HUES6 (cell line): ENCODE measurements at regions not wholly inside any gene's neighbourhood (a gene's known extent, or its start where the extent isn't known, plus 50 kb on each side); places are given as distances from the start of the nearest gene placed in this dataset.

Source experiments
- H3K27ac ChIP-seq: 2 replicates; pipeline ENCODE4 v1.7.0; 2013; ENCODE audit warnings: low read depth, mild to moderate bottlenecking, low read length, inconsistent platforms
- H3K27me3 ChIP-seq: 2 replicates; pipeline ENCODE4 v1.6.1; 2013; ENCODE audit warnings: low read length; ENCODE audit not compliant: control insufficient read depth, insufficient read depth
- H3K36me3 ChIP-seq: 2 replicates; pipeline ENCODE4 v1.6.1; 2013; ENCODE audit warnings: low read length; ENCODE audit not compliant: control insufficient read depth, insufficient read depth
- H3K4me1 ChIP-seq: 2 replicates; pipeline ENCODE4 v1.6.1; 2013; ENCODE audit warnings: low read length; ENCODE audit not compliant: control insufficient read depth, insufficient read depth
- H3K4me3 ChIP-seq: 2 replicates; pipeline ENCODE4 v1.5.1; 2013; ENCODE audit warnings: low read depth, low read length
- H3K9ac ChIP-seq: one replicate; pipeline ENCODE4 v1.6.1; 2013; ENCODE audit warnings: mild to moderate bottlenecking, low read length
- H3K9me3 ChIP-seq: 2 replicates; pipeline ENCODE4 v1.6.1; 2013; ENCODE audit warnings: low read depth, low read length; ENCODE audit not compliant: control insufficient read depth, insufficient read depth

DNA sequence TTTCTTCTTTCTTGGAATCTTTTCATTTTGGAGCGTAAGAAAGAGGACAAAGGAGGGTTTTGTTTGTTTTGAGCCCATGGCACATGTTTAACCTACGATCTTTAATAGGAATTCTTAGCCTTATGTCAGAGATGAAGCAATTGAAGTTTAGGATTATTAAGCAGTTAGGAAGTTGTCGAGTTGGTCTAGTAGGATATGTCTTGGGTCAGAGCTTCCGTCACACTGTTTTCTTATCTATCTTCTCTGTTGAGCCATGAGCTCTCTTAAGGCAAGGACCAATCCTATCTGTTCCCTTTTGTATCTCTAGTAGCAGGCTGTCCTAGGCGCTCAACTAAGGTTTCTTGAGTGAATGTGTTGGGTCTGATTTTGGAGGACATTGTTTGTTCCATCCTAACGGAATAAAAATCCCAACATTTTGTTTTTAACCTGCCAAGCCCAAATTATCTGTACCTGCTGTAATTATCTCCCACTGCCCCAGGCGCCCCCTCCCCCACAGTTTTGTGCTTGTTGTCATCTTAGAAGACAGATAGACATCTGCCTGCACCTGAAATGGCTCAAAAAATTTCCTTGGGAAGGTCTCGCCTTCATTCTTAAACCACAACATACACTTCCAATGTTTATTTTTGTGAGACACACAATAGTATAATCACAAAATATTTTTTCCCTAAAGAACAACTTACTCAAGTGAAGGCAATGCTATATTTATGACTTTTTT is 95.3 kb upstream of the GADD45A start:
- no peaks in the 10 kb centered on the region for H3K36me3 ChIP-seq
- H3K27me3 ChIP-seq: no peaks in the 10 kb centered on the region
- H3K9ac ChIP-seq: no peak overlapping the region
- H3K4me1 ChIP-seq: 0 out of 2 replicates have a peak, but pooled peaks cover 6% of the 10 kb centered on the region
- H3K27ac ChIP-seq: no peak overlapping the region
- no peaks in the 10 kb centered on the region for H3K9me3 ChIP-seq
- H3K4me3 ChIP-seq: no peak overlapping the region

DNA sequence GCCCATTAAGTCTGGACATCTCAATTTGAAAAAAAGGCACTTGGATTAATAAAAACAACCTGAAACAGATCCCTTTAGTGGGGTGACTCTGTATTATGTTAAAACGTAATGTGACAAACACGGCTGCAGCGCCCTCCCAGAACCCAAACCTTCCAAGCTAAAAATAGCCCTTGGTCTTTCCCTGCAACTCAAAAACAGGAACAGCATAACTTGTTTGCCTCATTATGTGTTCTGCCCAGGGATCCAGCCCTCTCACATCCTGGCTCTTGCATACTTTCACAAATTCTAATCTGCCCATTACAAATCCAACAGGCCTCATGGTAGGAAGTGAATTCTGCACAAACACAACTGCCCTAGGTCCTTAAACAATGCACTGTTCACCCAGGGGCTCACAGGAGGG is 94.7 kb upstream of the GADD45A start:
- H3K9ac ChIP-seq: no peak overlapping the region
- H3K36me3 ChIP-seq: no peaks in the 10 kb centered on the region
- no peaks in the 10 kb centered on the region for H3K9me3 ChIP-seq
- H3K4me1 ChIP-seq: 0 out of 2 replicates have a peak, but pooled peaks cover 6% of the 10 kb centered on the region
- H3K4me3 ChIP-seq: no peak overlapping the region
- H3K27me3 ChIP-seq: no peaks in the 10 kb centered on the region
- no peak overlapping the region for H3K27ac ChIP-seq

DNA sequence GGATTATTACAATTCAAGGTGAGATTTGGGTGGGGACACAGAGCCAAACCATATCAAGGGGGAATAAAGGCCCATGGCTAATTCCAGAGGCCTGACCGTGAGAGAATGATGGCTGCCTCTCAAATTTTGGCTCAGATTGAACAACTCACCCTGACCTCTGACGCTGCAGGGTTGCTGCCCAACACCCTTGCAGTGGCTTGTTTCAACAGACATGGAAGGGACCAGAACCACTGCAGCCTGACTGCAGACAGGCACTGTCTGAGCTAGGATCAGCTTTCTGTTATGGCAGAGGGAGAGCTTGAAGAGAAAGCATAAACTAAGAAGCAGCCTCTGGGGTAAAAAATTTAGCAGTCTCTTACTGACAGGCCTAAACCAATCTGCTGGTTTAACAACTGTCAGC is 90.2 kb upstream of the GADD45A start:
- Histone ChIP-seq H3K9ac (no peak overlapping the region), H3K27me3 (no peaks in the 10 kb centered on the region), H3K9me3 (no peaks in the 10 kb centered on the region), H3K27ac (no peak overlapping the region), H3K4me3 (no peak overlapping the region), H3K36me3 (no peaks in the 10 kb centered on the region), H3K4me1 (0 out of 2 replicates have a peak, but pooled peaks cover 6% of the 10 kb centered on the region)

DNA sequence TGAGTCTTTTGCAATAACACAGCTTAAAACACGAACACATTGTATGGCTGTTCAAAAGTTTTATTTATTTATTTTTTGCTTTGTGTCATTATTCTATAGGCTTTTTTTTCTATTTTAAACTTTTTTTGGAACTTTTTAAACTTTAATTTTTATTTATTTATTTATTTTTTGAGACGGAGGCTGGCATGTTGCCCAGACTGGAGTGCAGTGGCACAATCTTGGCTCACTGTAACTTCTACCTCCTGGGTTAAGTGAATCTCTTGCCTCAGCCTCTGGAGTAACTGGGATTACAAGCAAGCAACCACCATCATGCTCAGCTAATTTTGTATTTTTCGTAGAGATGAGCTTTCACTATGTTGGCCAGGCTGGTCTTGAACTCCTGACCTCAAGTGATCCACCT is 88.3 kb upstream of the GADD45A start:
- H3K4me3 ChIP-seq: no peak overlapping the region
- no peak overlapping the region for H3K9ac ChIP-seq
- H3K9me3 ChIP-seq: no peaks in the 10 kb centered on the region
- no peaks in the 10 kb centered on the region for H3K36me3 ChIP-seq
- no peak overlapping the region for H3K27ac ChIP-seq
- H3K4me1 ChIP-seq: peaks cover 5% of the 10 kb centered on the region
- H3K27me3 ChIP-seq: no peaks in the 10 kb centered on the region

DNA sequence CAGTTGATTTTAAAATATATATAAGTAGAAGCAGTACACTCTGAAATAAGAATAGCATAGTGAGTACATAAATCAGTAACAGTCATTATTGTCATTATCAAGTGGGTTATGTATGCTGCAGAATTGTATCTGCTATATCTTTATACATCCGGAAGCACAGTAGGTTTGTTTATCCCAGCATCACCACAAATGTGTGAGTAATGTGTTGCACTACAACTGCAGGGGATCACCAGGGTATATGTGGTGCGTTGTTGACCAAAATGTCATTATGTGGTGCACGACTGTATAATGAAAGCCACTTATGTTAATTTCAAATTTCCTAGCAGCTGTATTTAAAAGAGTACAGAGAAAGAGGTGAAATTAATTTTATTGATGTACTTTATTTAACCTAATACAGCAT is 87.7 kb upstream of the GADD45A start:
- no peak overlapping the region for H3K27ac ChIP-seq
- H3K9ac ChIP-seq: no peak overlapping the region
- no peaks in the 10 kb centered on the region for H3K9me3 ChIP-seq
- peaks cover 6% of the 10 kb centered on the region for H3K4me1 ChIP-seq
- H3K4me3 ChIP-seq: no peak overlapping the region
- H3K36me3 ChIP-seq: no peaks in the 10 kb centered on the region
- H3K27me3 ChIP-seq: no peaks in the 10 kb centered on the region

DNA sequence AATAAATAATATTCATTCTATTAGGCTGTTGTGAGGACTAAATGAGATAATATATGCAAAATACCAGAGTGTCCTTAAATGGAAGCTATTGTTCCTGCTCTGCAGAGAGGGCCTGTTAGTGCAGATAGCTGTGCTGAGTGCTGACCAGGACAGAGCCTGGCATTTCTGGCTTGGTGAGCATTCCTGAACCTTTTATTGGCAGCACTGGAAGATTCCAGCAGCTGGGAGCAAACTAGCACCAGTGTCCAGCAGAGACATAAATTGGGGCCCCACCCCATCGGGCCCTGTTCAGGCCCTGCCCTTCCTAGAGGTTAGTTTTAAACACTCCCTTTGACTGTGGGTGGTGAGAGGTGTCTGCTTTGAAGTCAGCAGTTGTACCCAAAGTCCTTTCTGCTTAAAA is 85.9 kb upstream of the GADD45A start:
- Histone ChIP-seq H3K36me3 (no peaks in the 10 kb centered on the region), H3K27ac (no peak overlapping the region), H3K9ac (no peak overlapping the region), H3K9me3 (no peaks in the 10 kb centered on the region), H3K27me3 (no peaks in the 10 kb centered on the region), H3K4me3 (no peak overlapping the region), H3K4me1 (peaks cover 6% of the 10 kb centered on the region)

DNA sequence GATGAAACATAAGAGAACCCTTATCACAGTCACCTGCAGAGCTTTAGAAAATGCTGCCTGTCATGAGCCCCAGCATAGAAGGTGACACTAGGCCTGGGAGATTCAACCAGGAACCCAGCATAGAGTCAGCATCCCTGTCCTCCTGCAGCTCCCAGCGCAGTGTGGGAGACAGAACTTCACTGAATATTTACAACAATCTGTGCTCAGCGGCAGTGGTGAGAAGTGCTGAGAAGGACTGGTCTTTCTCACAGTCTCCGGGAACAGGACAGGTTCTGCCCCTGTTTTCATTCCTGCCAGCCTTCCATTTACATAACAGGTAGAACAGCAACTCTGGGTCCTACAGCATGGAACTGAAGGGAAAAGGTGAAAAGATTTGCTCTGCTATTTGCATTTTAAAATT is 83.5 kb upstream of the GADD45A start:
- H3K4me1 ChIP-seq: peaks cover 9% of the 10 kb centered on the region
- no peaks in the 10 kb centered on the region for H3K9me3 ChIP-seq
- no peaks in the 10 kb centered on the region for H3K27me3 ChIP-seq
- no peak overlapping the region for H3K27ac ChIP-seq
- H3K9ac ChIP-seq: no peak overlapping the region
- no peak overlapping the region for H3K4me3 ChIP-seq
- no peaks in the 10 kb centered on the region for H3K36me3 ChIP-seq

DNA sequence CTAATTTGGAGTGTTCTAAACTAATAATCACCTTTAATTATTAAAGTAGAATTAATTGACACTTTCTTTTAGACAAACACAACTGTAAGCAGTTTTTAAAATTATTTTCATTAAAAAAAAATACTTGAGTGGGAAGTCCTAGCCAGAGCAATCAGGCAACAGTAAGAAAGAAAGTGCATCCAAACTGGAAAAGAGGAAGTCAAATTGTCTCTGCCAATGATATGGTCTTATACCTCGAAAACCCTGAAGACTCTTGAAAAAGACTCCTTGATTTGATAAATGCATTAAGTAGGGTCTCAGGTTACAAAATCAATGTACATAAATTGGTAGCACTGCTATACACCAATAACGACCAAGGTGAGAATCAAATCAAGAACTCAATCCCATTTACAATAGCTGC is 83.0 kb upstream of the GADD45A start:
- no peak overlapping the region for H3K4me3 ChIP-seq
- H3K27me3 ChIP-seq: no peaks in the 10 kb centered on the region
- no peak overlapping the region for H3K27ac ChIP-seq
- H3K9ac ChIP-seq: no peak overlapping the region
- no peaks in the 10 kb centered on the region for H3K9me3 ChIP-seq
- H3K4me1 ChIP-seq: peaks cover 9% of the 10 kb centered on the region
- no peaks in the 10 kb centered on the region for H3K36me3 ChIP-seq

DNA sequence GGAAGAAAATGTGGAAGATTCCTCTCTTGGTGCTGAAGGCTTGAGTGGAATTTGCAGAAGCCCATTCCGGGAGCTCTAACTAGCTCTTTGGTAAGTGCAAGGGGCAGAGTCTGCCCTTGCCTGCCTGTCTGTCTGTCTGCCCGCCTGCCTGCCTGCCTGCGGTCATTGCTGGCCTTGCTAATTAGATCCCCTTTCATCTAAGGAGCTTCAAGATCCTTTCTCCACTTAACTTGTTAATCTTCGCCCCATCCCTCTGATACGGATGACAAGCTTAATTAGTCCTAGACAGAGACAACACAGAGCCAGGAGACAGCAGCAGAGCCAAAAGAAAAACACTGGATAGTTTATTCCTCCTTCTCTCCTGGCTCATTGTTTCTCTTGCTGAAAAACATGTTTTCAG is 80.2 kb upstream of the GADD45A start:
- no peaks in the 10 kb centered on the region for H3K27me3 ChIP-seq
- no peak overlapping the region for H3K9ac ChIP-seq
- no peak overlapping the region for H3K27ac ChIP-seq
- no peak overlapping the region for H3K4me3 ChIP-seq
- H3K9me3 ChIP-seq: no peaks in the 10 kb centered on the region
- no peaks in the 10 kb centered on the region for H3K36me3 ChIP-seq
- peaks cover 9% of the 10 kb centered on the region for H3K4me1 ChIP-seq

DNA sequence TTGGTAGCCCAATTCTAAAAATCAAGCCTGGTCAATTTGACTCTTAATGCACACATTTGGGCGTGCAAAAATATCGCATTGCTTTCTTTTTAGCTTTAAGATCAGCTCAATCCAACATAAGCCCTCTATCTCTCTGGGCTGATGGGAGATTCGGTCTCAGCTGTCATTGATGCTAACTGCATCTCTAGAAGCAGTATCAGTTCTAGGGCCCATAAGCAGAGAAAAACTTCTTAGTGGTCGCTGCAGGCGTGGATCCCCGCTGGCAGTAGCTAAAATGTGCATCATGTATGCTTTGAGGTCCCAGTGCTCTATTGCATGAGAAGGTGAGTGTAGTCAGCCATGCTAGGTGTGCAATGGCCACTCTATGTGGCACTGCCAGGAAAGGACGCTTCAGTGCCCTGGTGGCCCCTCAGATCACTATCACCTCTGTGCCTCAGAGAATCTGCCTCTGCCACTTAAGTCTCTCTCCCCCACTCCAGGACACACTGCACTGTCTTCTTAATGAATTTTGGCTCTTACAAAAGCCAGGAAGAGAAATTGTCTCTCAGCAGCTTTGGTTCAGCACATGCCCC is 79.7 kb upstream of the GADD45A start:
- Histone ChIP-seq H3K36me3 (no peaks in the 10 kb centered on the region), H3K27ac (no peak overlapping the region), H3K27me3 (no peaks in the 10 kb centered on the region), H3K4me1 (peaks cover 9% of the 10 kb centered on the region), H3K9me3 (no peaks in the 10 kb centered on the region), H3K9ac (no peak overlapping the region), H3K4me3 (no peak overlapping the region)

DNA sequence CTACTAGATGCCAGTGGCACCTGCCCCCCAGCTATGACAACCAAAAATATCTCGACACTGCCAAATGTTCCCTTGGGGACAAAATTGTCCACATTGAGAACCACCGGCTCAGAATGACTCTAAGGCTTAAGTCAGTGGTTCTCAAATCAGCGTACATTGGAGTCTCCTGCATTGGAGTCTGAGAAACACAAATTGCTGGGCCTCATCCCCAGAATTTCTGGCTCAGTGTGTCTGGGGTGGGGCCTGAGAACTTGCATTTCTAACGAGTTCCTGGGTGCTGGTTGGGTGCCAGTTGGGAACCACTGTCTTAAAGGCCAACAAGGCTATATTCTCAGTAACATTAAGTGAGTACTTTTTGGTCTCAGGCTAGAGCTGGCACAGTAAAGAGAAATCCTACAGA is 77.7 kb upstream of the GADD45A start:
- Histone ChIP-seq H3K27ac (no peak overlapping the region), H3K9me3 (no peaks in the 10 kb centered on the region), H3K36me3 (no peaks in the 10 kb centered on the region), H3K4me3 (no peak overlapping the region), H3K9ac (no peak overlapping the region), H3K4me1 (peaks cover 3% of the 10 kb centered on the region; the same call in 1 of the 2 replicates), H3K27me3 (no peaks in the 10 kb centered on the region)
